Astrocyte of the hippocampus (primary cell): ENCODE measurements at regions not wholly inside any gene's neighbourhood (a gene's known extent, or its start where the extent isn't known, plus 50 kb on each side); places are given as distances from the start of the nearest gene placed in this dataset.
"Not testable (repeated sequence)": the region's sequence is repeated elsewhere in the genome, so short reads cannot be mapped to it uniquely, and the experiment has no call there.

Experiments used
- DNase-seq: peaks from one replicate; pipeline ENCODE4 v3.0.0; 2011; ENCODE audit warnings: low read depth, low spot score

DNA sequence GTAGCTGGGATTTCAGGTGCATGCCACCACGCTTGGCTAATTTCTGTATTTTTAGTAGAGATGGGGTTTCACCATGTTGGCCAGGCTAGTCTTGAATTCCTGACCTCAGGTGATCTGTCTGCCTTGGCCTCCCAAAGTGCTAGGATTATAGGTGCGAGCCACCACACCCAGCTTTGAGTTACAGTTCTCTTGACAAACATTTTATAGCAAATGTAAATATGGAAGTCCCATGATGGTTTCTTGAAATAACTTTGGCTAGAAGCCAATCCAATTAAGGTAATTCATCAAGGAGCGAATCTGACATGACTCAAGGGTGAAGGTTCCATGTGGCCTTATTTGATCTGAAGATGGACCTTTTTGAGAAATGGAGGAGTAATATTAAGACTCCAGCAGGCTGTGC lies 76.2 kb upstream of the RFLNA start:
- DNase-seq, result not testable (repeated sequence)

DNA sequence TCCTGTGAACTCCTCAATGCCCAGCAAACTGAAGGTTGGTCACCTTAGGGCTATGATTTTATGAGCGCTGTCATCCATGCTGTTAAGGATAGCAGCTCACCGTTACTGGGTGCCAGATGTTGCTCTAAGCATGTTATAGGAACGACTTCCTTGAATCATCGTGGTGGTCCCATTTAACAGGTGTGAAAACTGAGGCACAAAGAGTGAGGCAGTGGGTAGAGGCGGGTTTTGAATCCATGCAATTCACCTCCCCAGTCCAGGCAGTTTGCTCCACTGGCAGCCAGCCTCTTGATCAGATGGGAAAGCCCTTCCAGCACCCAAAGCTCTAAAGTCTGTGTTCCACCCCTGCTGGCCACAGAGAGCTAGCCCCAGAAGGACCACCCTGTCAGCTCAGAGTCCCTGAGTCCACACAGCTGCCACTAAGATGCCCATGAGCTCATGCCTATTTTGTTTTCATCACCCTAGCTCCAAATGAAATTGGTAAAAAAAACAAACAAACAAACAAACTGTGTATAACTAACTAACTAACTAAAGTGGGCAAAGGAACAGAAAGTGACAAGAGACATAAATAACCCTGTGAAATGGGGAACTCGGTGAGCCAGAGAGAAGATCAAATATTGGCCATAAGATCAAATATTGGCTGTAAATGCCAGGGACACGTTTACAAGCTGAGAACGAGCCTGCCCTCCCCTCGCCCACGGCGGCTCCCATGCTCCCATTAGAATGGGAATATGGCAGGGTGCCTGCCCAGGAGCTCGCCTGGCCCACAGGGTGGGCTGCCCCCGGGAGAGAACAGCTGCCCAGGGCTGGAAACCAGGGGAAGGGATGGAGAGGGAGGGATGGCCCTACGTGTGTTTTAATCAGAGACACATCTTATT lies 72.3 kb upstream of the RFLNA start:
- DNase-seq, result no peak

DNA sequence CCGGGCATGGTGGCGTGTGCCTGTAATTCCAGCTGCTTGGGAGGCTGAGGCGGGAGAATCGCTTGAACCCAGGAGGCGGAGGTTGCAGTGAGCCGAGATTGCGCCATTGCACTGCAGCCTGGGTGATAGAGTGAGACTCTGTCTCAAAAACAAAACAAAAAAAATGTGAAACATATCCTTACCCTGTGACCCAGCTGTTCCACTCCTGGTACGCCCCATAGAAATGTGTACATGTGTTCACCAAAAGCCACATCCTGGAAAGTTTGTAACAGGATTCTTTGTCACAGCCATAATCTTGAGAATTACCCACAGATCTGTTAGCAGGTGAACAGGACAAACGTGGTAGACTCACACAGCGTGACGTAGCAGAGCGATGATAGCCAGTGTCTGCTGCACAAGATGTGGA lies 71.2 kb upstream of the RFLNA start:
- not testable (repeated sequence) for DNase-seq

DNA sequence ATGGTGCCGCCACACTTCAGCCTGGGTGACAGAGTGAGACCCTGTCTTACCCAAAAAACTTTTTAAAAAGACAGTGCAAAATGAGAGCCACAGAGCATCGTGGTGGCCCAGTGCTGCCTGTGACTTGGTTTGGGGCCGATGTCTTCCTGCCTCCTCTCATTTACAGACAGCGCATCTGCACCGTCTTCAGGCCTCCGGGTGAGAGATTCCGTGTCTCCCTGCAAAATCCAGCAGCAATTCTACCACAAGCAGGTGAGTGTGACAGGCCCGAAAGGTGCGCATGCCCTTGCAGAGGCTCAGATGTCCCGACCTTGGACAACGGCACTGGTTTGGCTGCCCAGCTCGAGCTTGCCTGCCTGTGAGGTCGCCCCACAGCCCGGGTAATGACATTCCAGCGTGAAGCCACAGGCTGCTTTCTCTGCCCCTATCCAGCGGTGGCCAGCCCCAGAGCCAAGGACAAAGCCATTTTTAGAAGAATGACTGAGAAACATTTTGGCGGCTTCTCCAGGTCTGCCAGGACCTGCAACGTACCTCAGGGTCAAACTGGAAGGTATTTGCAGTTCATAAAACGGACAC lies 70.3 kb upstream of the RFLNA start:
- DNase-seq, result no peak

DNA sequence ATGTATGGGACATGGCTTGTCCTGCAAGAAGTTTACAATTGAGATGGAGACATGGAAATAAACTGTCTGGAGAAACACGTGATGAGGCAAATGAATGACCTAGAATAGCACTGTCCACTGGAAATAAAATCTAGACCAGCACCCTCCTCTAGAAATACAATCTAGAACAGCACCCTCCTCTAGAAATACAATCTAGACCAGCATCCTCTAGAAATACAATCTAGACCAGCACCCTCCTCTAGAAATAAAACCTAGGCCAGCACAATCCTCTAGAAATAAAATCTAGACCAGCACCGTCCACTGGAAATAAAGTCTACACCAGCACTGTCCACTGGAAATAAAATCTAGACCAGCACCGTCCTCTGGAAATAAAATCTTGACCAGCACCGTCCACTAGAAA lies 69.2 kb upstream of the RFLNA start:
- DNase-seq, result no peak

DNA sequence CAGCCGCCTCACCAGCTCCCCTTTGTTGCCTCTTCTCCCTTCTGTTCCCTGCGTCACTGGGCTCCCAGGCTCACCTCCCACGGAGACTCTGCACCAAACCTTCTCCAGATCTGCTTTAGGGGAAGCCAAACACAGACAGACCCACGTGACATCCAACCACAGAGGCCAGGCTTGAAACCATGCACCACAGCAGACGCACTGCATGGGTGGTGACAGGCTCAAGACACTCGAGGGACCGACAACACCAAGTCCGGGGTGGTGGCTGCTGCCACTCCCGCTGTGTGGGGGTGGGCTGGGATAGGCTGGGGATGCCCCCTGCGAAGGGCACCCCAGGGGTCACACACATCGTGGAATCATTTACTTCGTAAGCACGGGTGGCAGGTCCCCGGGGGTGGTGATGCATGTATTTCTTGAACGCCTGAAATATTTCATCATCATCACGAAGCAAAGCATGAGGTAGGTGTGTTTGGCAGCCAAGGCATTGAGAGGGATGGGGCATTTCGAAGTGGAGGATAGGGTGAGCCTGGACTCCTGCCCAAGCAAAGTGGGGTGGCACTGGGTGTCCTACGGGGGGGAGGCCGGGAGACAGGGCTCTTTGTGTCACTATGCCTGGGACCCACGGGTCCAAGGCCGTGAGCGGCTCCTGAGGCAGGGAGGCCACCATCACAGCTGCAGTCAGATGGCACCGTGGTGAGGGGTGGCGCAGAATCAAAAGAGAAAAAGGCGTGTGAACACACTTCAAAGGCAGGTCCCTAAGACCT lies 66.8 kb upstream of the RFLNA start:
- DNase-seq, result no peak

DNA sequence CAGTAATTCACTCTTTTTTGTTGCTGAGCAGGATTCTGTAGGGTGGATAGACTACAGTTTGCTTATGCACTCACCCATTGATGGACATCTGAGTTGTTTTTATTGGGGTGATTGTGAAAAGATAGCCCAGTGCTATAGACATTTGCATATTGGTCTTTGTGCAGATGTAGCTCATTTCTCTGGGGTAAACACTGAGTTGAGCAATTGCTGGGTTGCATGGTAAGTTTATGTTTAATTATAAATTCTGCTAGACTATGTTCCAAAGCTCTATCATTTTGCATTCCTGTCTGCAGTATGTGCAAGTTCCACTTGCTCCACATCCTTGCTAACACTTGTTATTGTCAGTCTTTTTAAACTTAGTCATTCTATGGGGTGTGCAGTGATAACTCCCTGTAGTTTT lies 65.4 kb upstream of the RFLNA start:
- no peak for DNase-seq

DNA sequence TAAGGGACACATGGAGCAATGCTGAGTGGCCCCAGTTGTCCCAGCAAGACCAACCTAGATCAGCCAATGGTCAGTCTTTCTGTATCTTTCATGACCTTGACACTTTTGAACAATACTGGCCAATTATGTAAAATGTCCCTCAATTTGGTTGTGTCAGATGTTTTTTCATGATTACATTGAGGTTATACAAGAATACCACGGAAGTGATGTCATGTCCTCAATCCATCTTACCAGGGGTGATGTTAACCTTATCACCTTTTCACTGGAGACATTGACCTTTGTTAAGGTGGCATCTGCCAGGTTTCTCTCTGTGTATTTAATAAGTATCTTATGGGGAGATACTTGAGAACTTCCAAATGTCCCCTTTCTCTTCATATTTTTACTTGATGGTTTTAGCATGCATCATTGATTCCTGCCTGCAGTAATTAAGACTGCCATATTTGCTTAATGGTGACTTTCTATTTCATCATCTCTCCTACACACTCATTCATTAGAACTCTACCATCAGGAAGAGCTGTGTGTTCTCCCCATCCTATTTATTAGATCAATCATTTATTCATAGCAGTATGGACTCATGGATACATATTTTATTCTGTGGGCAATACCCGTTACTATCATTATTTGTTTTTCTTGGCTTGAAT lies 64.7 kb upstream of the RFLNA start:
- no peak for DNase-seq

DNA sequence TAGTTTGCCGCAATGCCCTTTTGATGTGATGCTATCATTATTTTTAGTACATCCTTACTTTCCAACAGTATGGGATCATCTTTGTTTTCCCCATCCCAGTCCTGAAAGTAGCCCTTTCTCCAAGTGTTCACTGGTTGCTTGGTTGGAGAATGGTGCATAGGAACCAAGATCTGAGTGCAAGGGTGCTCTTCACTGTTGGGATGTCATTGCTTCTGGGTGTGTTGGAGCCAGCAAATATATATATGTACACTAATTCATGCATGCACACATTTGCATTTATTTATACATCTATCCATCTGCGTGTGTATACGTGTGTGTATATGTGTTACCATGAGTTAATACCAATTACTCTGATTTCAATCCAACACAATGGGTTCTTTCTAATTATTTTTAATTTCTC lies 64.1 kb upstream of the RFLNA start:
- DNase-seq, result no peak

DNA sequence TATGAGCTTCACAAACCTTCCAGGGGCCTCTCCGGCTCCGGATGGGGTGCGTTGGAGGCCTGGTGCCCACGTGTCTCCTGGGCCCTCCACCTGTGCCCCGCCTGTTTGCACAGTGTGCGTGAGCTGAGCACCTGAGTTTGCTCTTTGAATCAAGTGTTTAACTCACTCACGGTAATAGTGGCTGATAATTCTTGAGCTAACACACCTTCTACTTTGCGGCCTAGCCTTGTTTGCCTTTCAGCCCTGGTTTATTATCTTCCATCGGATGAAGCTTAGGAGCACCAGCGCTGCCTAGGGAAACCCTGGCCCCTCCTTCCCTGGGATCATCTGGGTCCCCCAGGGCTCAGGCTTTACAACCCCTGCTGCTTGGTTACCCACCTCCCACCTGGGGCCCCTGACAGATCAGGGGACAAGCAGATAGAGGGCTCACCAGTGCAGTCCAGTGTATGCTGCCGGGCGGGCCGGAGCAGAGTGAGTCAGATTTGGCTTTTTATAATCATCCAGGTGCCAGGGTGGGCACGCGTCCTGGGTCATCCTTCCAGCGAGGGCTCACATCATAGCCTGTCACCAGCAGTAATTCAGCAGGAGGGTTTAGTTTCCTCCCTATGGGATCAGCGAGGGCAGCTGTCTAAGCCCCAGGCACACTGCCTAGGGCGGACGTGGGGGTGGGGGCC lies 62.8 kb upstream of the RFLNA start:
- no peak for DNase-seq

DNA sequence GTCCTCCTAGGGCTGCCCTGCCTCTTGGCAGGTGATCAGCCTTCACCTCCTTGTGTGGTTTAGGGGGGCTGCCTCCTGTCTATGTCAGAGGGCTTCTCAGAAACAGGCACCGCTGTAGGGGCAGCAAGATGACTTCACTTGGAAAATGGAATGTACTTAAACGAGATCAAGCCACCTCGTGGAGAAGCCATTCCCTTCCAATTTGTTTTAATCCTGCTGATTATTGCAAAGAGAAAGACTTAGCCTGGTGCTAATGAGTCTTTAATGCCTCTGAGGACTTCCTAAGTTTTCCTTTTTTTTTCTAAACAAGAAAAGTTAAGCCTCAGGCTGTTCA lies 62.3 kb upstream of the RFLNA start:
- peak; percentile 70 for DNase-seq

DNA sequence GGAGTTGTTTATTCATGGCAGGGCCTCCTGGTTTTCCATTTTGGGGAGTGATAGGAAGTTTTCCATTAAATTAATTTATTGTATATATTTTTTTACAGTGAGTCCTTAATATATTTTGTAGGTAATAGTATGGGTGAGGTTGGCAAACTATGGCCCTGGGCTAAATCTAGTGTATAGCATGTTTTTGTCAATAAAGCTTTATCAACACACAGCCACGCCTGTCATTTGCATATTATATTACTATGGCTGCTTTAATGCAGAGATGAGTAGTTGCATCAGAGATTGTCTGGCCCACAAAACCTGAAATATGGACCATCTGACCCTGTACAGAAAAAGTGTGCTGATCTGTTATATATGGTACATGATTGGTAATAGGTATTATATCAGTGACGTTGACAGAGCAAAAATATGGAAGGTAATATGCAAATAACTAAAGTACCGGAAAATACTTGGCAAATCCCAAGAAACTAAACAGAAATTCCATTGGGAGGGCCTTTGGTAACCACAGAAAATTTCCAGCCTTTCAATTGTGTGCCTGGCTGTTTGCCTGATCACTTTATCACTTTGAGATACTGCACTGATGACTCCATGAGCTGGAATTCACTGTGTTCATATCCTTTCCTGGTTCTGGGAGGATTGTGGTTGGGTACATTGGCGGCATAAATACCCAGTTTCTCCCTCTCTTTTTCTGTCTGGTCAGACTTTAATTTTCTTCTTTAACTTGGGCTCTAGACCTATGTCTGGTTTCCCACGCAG lies 61.7 kb upstream of the RFLNA start:
- peak; percentile 97 for DNase-seq

DNA sequence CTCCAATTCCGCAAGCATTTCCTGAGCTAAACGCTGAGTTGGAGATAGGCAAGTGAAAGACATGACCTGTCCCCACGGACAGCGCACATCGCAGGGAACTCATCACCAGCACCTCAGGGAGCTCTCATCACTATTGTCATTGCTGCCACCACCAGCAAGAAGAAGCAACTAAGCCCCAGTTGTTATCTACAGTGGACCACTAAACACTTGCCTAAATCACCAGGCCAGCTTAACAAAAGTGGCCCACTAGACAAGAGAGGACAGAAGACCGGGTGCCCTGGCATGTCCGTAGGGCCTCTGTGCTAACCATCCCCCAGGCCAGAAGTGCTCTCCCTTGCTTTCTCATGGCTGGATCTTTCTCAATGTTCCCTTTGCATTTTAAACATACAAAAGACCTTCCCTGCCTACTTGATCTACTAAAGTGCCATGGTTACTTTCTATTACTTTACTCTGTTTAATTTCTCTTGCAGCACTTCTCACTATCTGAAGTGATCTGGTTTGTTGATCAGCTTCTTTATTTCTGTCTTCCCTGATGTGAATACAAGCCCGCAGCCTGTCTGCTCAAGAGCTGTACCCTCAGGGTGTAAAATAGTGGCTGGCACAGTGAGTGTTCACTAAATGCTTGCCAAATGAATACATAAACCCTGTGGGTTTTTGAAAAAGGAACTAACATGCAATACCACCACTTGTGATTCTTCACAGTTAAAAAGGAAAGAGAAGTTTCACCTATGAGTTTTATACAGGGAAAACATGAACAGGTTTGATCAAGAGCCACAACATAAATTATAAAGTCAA lies 60.9 kb upstream of the RFLNA start:
- peak; percentile 75 for DNase-seq

DNA sequence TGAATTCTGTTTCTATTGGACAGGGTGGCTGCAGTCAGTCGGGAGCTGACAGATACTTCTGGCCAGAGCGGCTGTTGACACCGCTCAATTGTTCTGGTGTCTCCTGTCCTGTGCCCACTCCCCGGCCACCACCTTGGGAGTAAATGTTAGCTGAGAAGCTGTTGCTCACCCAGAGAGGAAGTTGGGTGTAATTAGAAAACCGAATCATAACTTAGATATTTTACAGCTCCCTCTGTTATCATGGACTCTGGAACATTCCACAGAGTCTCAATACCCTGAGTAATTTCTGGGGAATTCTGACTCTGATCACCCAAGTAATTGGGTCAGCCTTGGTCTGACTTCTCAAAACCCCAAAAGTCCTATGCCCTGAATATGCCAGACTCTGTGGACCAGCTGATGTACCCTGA lies 58.3 kb upstream of the RFLNA start:
- peak; percentile 93 for DNase-seq

DNA sequence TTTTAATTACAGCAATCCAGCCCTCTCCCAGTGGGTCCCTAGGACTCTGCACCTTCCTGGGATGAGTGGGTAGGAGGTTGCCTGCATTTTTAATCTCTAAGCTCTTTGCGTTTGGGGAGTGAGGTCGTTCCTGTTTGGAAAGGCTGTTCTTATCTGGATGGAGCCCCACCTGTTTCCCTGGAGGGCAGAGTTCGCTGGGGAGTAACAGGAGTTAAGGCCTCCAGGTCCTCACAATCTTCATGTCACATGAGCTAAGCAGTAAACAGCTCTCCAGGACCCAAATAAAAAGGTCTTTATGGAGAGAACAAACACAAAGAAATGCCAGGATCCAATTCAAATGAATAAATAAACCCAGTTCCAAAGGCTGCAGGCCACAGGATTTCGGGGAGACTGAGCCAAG lies 56.0 kb upstream of the RFLNA start:
- no peak for DNase-seq

DNA sequence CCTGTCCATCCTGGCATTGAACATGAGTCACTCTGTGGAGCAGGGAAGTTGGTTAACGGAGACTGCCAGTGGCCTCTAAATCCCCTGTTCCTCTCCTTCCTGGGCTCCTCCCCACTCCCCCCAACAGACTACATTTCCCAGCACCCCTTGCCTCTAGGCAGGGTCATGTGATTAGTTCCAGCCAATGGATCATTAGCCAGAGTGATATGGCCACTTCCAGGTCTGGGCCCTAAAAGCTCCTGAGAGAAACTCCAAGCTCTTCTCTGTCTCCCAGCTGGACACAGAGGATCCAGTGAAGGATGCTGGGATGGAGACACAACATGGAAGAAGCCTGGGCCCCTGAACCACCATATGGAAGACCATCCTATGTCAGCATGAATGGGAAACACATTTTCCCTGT lies 54.4 kb upstream of the RFLNA start:
- DNase-seq, result peak; percentile 30

DNA sequence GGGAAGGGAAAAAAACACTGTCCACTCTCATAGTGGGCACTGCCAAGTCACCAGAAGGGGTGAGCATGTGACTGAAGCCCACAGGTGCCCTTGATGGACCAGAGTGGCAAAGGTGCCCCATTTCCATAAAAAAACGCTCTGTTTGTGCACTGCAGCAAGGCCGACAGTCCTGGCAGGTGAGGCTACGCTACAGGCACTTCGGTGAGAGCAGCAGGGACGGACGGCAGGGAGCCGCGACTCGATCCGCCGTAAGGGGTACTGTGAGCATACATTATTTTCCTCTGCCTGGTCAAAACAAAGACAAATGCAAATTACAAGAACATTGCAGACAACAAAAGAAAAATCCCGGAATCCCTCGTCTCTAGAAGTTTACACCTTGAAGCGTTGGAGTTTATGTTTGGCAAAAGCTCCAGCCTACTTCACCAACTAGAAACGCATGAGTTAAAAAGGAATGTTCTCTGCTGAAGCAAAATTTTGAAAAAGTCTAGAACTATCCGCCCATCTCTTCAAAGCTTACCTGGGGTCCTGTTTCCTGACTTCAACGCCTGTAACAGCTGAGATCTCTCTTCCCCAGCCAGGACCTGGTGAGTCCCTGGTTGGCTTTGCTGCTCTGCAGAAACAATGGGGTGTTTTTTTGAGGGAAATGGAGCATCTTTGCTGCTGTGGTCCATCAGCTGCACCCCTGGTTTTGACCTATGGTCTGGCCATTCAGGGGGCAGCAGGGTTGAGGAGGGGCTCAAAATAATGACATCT lies 52.9 kb upstream of the RFLNA start:
- no peak for DNase-seq

DNA sequence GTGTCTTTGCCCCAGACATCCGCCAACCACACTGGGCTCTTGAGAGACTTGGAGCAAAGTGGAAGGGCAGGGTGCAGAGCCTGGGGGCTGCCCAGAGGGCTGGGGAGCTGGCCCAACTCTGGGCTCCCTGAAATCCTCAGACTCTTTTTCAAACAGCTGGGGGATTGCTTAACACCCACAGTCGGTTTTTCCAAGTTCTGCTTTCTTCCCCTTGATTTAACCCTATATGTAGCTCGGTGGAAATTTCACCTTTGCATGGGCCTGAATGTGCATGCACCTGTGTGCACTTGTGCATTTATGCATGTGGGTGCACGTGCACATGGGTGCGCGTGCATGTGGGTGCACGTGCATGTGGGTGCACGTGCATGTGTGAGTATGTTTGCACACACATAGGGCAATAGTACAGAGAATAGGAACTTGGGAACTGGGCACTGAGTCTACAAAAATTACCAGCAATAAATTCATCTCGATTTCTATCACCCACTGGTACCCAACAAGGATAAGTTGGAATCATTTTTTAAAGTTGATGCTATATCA lies 52.3 kb upstream of the RFLNA start:
- no peak for DNase-seq

DNA sequence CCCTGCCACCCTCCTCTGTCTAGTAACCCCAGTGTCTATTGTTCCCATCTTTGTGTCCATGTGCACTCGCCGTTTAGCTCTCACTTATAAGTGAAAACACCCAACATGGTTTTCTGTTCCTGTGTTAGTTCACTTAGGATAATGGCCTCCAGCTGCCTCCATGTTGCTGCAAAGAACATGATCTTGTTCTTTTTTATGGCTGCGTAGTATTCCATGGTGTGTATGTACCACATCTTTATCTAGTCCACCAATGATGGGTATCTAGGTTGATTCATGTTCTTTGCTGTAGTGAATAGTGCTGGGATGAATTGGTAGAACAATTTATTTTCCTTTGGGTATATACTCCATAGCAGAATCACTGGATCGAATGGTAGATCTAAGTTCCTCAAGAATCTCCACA lies 51.0 kb upstream of the RFLNA start:
- DNase-seq, result no peak
